ENCODE measurements at regions not wholly inside any gene's neighbourhood (a gene's known extent, or its start where the extent isn't known, plus 50 kb on each side); places are given as distances from the start of the nearest gene placed in this dataset.

GRCh38 chr11:37506531-37506930 is 908.5 kb upstream of the RAG2 start:
- TF ChIP-seq CTCF (IDR thresholded peaks at IDR 0.05) (no peak), POLR2A (IDR thresholded peaks at IDR 0.05) (no peak)

Measured in uterus (tissue), 2 donors.